Kidney epithelial cell (primary cell): ENCODE measurements at regions not wholly inside any gene's neighbourhood (a gene's known extent, or its start where the extent isn't known, plus 50 kb on each side); places are given as distances from the start of the nearest gene placed in this dataset.

Source experiments
- DNase-seq: peaks from one replicate; pipeline ENCODE4 v3.0.0-alpha.2; 2010; ENCODE audit warnings: low read depth
- H3K27me3 ChIP-seq: 2 replicates; pipeline ENCODE4 v1.6.0; 2011; ENCODE audit warnings: low read length; ENCODE audit not compliant: control insufficient read depth, insufficient read depth
- H3K36me3 ChIP-seq: 2 replicates; pipeline ENCODE4 v1.5.1; 2011; ENCODE audit warnings: low read length; ENCODE audit not compliant: control insufficient read depth, insufficient read depth
- H3K4me3 ChIP-seq: 2 replicates; pipeline ENCODE4 v1.5.1; 2011; ENCODE audit warnings: low read depth, mild to moderate bottlenecking, control low read depth, low read length
- TF ChIP-seq, protein P1 (sequence below): IDR thresholded peaks from 2 replicates; pipeline ENCODE4 v1.5.1; 2011; ENCODE audit warnings: mild to moderate bottlenecking, moderate library complexity, low read length, control low read depth, inconsistent platforms; ENCODE audit not compliant: insufficient read depth, poor library complexity, severe bottlenecking

DNA sequence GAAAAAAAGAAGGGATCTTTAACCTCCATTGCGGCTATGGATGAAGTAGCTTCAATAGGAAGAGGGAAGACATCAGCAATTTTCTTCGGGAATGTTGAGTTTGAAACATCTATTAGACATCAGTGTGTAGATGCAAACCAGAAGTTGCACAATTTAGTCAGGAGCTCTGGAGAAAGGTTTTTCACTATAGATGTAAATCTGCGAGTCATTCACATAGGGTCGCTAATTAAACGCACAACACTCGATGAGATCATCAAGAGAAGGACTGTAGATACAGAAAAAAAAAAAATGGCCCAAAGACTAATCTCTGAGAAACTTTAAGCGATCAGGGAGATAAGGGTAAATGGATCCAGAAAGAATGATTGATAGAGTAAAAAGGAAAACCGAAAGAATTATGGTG, 61.7 kb upstream of the TES start:
- no peak overlapping the region for H3K4me3 ChIP-seq
- TF ChIP-seq, protein P1, sequence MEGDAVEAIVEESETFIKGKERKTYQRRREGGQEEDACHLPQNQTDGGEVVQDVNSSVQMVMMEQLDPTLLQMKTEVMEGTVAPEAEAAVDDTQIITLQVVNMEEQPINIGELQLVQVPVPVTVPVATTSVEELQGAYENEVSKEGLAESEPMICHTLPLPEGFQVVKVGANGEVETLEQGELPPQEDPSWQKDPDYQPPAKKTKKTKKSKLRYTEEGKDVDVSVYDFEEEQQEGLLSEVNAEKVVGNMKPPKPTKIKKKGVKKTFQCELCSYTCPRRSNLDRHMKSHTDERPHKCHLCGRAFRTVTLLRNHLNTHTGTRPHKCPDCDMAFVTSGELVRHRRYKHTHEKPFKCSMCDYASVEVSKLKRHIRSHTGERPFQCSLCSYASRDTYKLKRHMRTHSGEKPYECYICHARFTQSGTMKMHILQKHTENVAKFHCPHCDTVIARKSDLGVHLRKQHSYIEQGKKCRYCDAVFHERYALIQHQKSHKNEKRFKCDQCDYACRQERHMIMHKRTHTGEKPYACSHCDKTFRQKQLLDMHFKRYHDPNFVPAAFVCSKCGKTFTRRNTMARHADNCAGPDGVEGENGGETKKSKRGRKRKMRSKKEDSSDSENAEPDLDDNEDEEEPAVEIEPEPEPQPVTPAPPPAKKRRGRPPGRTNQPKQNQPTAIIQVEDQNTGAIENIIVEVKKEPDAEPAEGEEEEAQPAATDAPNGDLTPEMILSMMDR: no peak
- no peaks in the 10 kb centered on the region for H3K36me3 ChIP-seq
- no peak for DNase-seq
- no peaks in the 10 kb centered on the region for H3K27me3 ChIP-seq

DNA sequence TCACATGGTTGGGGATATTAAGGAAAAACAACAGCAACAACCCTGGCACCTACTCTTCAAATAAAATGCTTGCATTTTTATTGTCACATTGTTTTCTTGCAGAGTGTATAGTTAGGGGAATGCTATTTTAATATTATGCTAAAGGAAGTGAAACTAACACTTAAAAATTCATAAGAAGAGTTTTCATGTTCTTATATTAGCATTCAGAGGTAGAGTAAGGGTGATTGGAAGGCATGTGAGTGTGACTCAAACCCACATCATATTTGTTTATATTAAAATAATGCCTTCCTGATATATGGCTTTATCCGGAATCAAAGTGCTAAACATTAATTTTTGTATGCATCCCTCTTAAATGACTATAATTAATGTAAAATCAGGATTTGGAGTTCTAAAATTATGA, 59.8 kb upstream of the TES start:
- no peaks in the 10 kb centered on the region for H3K36me3 ChIP-seq
- no peaks in the 10 kb centered on the region for H3K27me3 ChIP-seq
- DNase-seq: no peak
- TF ChIP-seq, protein P1: no peak
- no peak overlapping the region for H3K4me3 ChIP-seq

DNA sequence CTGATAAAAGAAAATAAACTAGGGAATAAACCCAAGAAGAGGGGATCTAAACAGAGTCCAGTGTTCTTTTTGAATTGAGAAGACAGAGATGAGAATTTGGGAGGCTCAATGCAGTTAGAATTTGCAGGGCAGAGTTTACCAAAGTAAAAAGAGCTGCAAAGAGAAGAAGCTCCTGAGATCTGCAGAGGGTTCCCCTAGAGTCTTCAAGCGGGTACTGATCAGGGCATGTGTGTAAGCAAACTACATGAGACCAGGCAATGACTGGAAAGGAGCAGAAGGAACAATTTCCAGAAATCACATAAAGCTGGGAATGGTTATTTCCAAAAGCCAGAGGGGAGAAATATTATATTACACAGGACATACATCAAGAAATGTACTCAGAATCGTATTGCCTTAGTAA, 58.1 kb upstream of the TES start:
- DNase-seq: no peak
- TF ChIP-seq, protein P1: no peak
- Histone ChIP-seq H3K36me3 (no peaks in the 10 kb centered on the region), H3K27me3 (no peaks in the 10 kb centered on the region), H3K4me3 (no peak overlapping the region)

DNA sequence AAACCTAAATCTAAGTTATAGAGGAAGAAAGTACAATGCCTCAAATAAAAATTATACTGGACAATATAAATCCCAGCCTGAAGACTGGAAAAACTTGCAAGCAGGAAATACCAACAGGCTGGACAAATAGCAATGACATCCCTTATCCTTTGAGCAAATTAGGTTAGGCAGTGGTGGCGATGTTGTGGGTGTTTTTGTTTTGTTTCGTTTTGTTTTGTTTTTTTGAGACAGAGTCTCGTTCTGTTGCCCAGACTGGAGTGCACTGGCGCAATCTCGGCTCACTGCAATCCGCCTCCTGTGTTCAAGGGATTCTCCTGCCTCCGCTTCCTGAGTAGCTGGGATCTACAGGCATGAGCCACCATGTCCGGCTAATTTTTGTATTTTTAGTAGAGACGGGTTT, 57.3 kb upstream of the TES start:
- Histone ChIP-seq H3K4me3 (no peak overlapping the region), H3K27me3 (no peaks in the 10 kb centered on the region), H3K36me3 (no peaks in the 10 kb centered on the region)
- DNase-seq: no peak
- TF ChIP-seq, protein P1: no peak

DNA sequence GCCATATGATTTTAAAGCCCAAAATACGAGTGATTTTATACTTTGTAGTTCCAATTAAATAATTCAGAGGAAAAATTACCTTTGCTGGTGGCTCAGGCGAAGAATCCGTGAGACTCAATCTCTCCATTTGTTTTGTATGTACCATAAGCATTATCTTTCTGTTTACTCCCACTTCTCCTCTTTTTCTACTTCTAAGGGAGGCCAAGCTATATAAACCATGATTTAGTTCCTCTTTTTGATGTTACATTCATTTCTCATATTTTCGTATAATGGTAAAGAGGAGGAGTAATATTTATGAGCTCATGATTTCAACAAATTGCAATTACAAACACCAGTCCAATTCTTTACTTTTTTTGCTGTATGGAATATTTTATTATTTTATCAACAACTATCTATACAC, 50.6 kb upstream of the TES start:
- Histone ChIP-seq H3K36me3 (no peaks in the 10 kb centered on the region), H3K4me3 (no peak overlapping the region), H3K27me3 (no peaks in the 10 kb centered on the region)
- TF ChIP-seq, protein P1: no peak
- no peak for DNase-seq
